Nephron (organoid): ENCODE measurements at regions not wholly inside any gene's neighbourhood (a gene's known extent, or its start where the extent isn't known, plus 50 kb on each side); places are given as distances from the start of the nearest gene placed in this dataset.
A peak's percentile ranks its signal among the peaks of the same experiment; 100 is the strongest.

Experiments used
- H3K27ac Mint-ChIP-seq, 3 experiments: 2 replicates each; pipeline ENCODE4 v1.8.0; 2020; ENCODE audit warnings: mixed read lengths in 3 of 3, mild to moderate bottlenecking in 2 of 3, moderate library complexity in 1 of 3
- H3K27me3 Mint-ChIP-seq: 2 replicates; pipeline ENCODE4 v1.8.0; 2021; ENCODE audit warnings: low read depth, mild to moderate bottlenecking, moderate library complexity, mixed read lengths
- H3K36me3 Mint-ChIP-seq: 2 replicates; pipeline ENCODE4 v1.8.0; 2020; ENCODE audit warnings: low read depth, mixed read lengths
- H3K4me1 Mint-ChIP-seq: 2 replicates; pipeline ENCODE4 v1.8.0; 2020; ENCODE audit warnings: mixed read lengths
- H3K4me3 Mint-ChIP-seq, 3 experiments: 2 replicates each; pipeline ENCODE4 v1.8.0; 2020; ENCODE audit warnings: mild to moderate bottlenecking in 3 of 3, mixed read lengths in 3 of 3, moderate library complexity in 2 of 3
- H3K9me3 Mint-ChIP-seq: 2 replicates; pipeline ENCODE4 v1.8.0; 2020; ENCODE audit warnings: mixed read lengths
- CTCF ChIP-seq, 3 experiments: fragments of 200-600 bp; sonication (generic); IDR thresholded peaks; one replicate each; pipeline ENCODE4 v1.5.0; 2021; ENCODE audit warnings: antibody characterized with exemption in 3 of 3; ENCODE audit not compliant: unreplicated experiment in 3 of 3

- peaks cover 51% of the 10 kb centered on the region for H3K4me1 Mint-ChIP-seq
- H3K9me3 Mint-ChIP-seq: peaks cover under 1% of the 10 kb centered on the region
- no peak overlapping the region for H3K4me3 Mint-ChIP-seq
- no peaks in the 10 kb centered on the region for H3K36me3 Mint-ChIP-seq
- TF ChIP-seq CTCF (IDR thresholded peaks at IDR 0.05; ENCODE audit: unreplicated experiment in 3 of 3): no peak
- H3K27me3 Mint-ChIP-seq: peaks cover 5% of the 10 kb centered on the region
- peak overlapping the region; percentile 86 to 94 (median 94) for H3K27ac Mint-ChIP-seq
Measured at GRCh38 chr7:25565002-25565401, 336.7 kb upstream of the NPVF start.

- Mint-ChIP-seq H3K27me3 (no peaks in the 10 kb centered on the region), H3K4me3 (peak overlapping the region in 2 of 3 experiments; percentile 14 to 34), H3K9me3 (no peaks in the 10 kb centered on the region), H3K27ac (peak overlapping the region; percentile 86 to 94 (median 94)), H3K36me3 (no peaks in the 10 kb centered on the region), H3K4me1 (peaks cover 44% of the 10 kb centered on the region)
- TF ChIP-seq CTCF (IDR thresholded peaks at IDR 0.05; ENCODE audit: unreplicated experiment in 3 of 3): peak; percentile 100
Measured at GRCh38 chr7:25565949-25566348, 337.7 kb upstream of the NPVF start.

DNA sequence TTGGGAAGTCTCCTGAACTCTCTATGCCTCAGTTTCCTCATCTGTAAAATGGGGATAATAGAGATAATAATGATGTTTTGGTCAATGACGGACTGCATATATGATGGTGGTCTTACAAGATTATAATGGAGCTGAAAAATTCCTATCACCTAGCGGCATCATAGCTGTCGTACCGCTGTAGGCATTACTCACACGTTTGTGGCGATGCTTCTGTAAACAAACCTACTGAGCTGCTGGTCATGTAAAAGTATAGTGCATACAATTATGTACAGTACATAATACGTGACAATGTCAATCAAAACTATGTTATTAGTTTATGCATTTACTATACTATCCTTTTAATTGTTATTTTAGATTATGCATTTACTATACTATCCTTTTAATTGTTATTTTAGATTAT is 339.1 kb upstream of the NPVF start:
- Mint-ChIP-seq H3K4me3 (no peak overlapping the region), H3K4me1 (peaks cover 34% of the 10 kb centered on the region), H3K27me3 (no peaks in the 10 kb centered on the region), H3K9me3 (no peaks in the 10 kb centered on the region), H3K36me3 (no peaks in the 10 kb centered on the region), H3K27ac (peak overlapping the region in 1 of 3 experiments; percentile 94)
- TF ChIP-seq CTCF (IDR thresholded peaks at IDR 0.05; ENCODE audit: unreplicated experiment in 3 of 3): no peak

GRCh38 chr7:25569765-25570164 is 341.5 kb upstream of the NPVF start:
- TF ChIP-seq CTCF (IDR thresholded peaks at IDR 0.05; ENCODE audit: unreplicated experiment in 3 of 3): no peak
- H3K4me3 Mint-ChIP-seq: no peak overlapping the region

DNA sequence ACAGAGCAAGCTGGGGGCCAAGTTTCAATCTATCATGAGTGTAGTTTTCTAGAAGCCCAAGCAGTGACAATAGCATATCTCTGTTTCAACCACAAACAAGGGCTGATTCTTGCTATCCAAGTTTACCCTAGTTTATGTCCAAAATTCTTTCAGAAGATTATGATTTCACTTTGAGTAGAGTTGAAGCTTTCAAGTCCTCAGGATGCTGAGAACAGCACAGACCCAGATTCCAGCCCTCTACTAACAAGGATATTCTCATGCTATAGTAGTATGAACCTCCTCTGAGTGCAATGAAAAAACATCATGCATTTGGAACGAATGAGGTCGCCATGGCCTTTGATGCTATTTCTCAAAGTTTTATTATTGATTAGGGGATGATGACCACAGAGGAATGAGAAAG is 344.1 kb upstream of the NPVF start:
- no peaks in the 10 kb centered on the region for H3K36me3 Mint-ChIP-seq
- H3K9me3 Mint-ChIP-seq: no peaks in the 10 kb centered on the region
- H3K4me1 Mint-ChIP-seq: peaks cover 32% of the 10 kb centered on the region
- peak overlapping the region in 2 of 3 experiments; percentile 74 to 98 for H3K27ac Mint-ChIP-seq
- TF ChIP-seq CTCF (IDR thresholded peaks at IDR 0.05; ENCODE audit: unreplicated experiment in 3 of 3): no peak
- H3K4me3 Mint-ChIP-seq: no peak overlapping the region
- H3K27me3 Mint-ChIP-seq: no peaks in the 10 kb centered on the region

More at GRCh38 chr7:25569765-25570164, 341.5 kb upstream of the NPVF start:
- Mint-ChIP-seq H3K27ac (no peak overlapping the region), H3K9me3 (no peaks in the 10 kb centered on the region), H3K27me3 (no peaks in the 10 kb centered on the region), H3K4me1 (peaks cover 39% of the 10 kb centered on the region), H3K36me3 (no peaks in the 10 kb centered on the region)

- Mint-ChIP-seq H3K4me3 (no peak overlapping the region), H3K9me3 (no peaks in the 10 kb centered on the region), H3K27me3 (no peaks in the 10 kb centered on the region), H3K4me1 (peaks cover 38% of the 10 kb centered on the region), H3K27ac (peak overlapping the region; percentile 5 to 98 (median 97)), H3K36me3 (no peaks in the 10 kb centered on the region)
- TF ChIP-seq CTCF (IDR thresholded peaks at IDR 0.05; ENCODE audit: unreplicated experiment in 3 of 3): no peak
Measured at GRCh38 chr7:25574828-25575227, 346.5 kb upstream of the NPVF start.
